ENCODE measurements at regions not wholly inside any gene's neighbourhood (a gene's known extent, or its start where the extent isn't known, plus 50 kb on each side); places are given as distances from the start of the nearest gene placed in this dataset.

DNA sequence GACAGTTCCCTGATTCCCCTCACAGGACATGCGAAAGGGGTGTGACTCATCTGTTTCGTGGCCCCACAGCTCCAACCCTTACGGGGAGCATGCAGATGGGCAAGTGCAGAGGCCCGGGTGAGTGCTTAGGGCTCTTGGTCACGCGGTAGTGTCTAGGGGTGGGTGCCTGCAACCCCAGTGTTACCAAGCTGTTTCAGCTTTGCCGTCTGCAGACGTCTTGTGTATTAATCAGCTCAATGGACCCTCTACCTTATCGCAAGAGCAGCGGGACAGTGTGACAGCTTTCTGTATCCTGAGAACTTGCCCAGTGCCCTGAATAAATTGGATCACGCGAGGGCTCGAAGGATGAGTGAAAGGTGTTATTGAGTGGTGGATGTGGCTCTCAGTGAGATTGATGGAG lies 816.4 kb upstream of the ANO3 start:
- TF ChIP-seq, protein P1, sequence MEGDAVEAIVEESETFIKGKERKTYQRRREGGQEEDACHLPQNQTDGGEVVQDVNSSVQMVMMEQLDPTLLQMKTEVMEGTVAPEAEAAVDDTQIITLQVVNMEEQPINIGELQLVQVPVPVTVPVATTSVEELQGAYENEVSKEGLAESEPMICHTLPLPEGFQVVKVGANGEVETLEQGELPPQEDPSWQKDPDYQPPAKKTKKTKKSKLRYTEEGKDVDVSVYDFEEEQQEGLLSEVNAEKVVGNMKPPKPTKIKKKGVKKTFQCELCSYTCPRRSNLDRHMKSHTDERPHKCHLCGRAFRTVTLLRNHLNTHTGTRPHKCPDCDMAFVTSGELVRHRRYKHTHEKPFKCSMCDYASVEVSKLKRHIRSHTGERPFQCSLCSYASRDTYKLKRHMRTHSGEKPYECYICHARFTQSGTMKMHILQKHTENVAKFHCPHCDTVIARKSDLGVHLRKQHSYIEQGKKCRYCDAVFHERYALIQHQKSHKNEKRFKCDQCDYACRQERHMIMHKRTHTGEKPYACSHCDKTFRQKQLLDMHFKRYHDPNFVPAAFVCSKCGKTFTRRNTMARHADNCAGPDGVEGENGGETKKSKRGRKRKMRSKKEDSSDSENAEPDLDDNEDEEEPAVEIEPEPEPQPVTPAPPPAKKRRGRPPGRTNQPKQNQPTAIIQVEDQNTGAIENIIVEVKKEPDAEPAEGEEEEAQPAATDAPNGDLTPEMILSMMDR (IDR thresholded peaks at IDR 0.05): no peak
- TF ChIP-seq POLR2A (IDR thresholded peaks at IDR 0.05): no peak

Measured in adrenal gland (tissue), 5 donors.